ENCODE measurements at regions not wholly inside any gene's neighbourhood (a gene's known extent, or its start where the extent isn't known, plus 50 kb on each side); places are given as distances from the start of the nearest gene placed in this dataset.

DNA sequence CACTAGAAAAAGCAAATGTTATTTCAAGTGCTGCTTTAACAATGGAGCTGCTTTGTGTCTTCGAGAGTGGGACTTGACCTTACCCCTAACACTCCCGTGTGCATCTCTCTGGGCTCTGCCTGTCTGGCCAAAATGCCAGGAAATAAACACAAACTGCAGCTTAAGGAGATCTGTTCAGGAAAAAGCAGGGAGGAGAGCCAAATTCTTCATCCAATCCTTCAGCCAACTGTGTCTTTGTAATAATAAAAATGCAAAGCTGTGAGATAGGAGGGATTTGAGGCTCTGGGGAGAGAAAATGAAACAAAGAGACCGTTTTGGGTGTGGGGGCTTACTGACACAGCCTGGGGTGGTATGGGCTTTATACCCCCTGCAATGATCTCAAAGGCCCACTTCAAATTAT, 85.8 kb upstream of the WSCD2 start:
- DNase-seq = no peak

DNA sequence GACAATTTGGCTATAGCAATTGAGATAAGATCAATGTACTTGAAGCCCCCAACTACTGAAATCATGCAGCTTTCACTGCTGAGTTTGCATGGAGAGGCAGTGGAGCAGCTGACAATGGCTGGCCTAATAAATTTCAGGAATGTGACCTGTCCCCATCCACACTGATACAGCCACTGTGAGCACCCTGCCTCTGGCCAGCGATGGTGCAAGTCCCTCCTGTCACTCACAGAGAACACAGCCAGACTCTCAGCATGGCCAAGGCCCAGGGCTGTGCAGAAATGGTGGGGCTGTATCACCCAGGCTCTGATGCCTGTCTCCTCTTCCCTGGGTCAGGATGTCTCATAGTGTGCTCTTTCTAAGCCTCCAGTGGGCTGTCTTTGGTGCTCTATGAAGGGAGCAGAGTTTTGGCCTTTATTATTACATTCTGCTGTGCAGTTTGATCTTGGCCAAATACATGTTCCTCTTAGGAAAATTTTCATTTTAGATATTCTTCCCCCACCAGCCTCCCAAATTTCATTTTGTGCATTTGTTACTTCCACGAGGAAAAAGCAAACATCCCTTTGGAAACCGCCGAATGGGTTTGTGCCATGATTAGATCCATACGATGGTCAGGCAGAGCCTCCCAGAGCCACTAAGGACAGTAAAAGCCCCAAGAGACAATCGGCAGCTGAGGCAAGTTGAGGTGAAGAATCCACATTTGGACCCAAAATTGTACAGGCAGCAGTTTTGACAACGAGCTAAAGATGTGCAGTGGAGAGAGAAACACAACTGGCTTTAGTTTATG, 85.1 kb upstream of the WSCD2 start:
- DNase-seq = no peak

DNA sequence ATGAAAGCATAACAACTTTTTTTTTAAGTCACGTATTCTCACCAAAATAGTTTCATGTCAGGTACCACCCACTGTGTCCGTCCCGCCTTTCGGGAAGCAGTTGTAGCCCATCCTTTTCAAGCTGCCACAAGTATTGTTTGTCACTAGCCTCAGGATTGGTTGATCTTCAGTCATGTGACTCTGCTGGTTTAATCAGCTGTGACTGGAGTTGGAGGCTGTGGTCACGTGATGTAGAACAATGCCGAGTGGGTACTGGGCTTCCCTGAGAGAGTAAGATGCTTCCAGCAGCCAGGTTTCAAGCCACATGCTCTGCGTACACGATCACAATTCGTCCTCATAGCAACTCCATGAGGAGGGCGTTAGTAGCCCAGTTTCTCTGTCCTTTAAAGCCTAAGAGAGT, 83.0 kb upstream of the WSCD2 start:
- no peak for DNase-seq

DNA sequence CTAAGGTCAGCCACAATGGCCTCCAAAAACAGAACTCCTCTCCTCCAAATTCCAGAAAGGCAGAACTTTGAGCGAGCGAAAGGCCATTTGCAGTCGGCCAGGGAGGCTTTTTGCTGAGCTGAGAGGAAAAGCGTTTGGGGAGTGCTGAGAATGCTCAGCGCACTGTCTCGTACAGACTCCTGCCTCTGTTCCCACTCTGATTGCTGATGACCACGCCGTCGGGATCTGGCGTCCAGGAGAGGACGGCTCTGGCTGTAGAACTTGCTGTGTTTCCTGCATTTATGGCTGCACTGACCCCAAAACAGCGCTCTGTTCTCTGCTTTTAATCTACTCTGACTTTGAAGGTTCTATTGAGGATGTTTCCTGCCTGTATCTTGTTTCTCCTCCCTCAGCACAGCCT, 82.4 kb upstream of the WSCD2 start:
- DNase-seq = no peak

DNA sequence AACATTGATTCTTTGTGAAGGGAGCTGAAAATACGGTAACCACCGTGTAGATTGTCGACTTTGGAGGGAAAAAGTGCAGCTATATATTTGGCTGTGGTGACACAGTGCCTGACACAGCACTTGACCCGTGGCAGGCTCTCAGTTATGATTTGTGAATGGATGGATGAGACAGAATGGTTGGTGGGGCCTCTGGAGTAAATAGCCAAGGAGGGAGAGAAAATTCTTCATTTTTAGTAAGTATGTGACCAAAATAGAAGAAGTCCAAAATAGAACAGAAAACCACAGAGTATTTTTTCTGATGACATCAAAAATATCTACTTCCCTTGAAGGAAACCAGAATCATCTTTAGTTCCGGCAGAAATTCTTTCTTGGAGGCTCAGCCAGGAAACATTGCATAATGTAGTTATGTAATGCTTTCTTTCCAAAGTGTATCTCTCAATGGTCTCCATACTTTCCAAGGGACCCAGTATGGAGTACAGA, 82.0 kb upstream of the WSCD2 start:
- DNase-seq = no peak

DNA sequence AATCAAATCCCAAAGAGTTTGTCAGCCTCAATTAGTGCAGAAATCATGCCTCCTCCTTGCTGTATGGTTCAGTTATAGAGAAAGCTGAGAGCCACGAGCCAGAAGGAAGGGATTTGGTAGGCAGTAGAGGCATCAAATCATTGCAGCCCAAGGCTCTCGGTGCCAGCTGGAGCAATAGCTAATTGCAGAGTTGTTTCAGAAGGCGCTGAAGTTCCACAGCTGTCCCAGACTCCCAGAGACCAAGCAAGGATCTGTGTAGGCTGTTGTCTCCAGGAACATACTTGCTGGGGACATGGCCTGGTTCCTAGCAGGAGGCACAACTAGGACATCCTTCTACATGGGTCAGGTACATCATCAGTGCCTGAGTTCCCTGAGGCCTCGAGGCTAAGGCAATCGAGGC, 80.4 kb upstream of the WSCD2 start:
- no peak for DNase-seq

DNA sequence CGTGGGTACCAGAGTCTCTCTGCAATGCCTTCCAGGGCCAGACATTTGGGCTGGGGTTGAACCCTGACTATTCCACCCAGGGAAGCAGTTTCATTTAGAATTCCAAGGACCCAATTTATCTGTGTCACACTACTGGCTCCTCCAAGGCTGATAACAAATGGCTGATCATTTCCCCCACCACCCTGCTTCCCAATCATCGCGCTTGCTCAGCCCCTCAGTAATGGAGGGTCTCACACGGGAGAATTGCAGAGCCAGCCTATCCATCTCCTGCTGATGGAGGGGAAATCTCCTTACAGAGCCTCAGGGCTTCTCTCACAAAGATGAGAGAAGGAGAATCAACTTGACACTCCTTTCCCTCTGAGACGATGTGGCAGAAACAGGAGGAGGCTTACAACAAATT, 78.4 kb upstream of the WSCD2 start:
- no peak for DNase-seq

DNA sequence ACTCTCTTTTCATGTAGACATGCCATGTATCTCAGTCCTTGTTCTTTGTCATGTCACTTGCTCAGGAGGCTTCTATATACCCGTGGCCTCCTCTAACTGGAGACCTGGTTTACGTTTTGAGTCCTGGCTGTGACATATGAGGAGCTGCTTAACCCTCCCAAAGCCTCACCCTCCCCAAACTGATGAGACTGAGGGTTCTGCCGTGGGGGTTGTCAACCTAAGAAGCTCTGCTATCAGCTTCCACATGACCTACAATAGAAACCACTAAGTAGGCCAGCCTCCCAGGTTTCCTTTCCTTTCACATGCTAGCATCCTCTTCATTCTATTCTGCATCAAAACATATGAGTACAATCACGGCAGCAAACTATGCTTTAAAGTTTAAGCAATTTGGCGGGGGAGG, 76.8 kb upstream of the WSCD2 start:
- no peak for DNase-seq

DNA sequence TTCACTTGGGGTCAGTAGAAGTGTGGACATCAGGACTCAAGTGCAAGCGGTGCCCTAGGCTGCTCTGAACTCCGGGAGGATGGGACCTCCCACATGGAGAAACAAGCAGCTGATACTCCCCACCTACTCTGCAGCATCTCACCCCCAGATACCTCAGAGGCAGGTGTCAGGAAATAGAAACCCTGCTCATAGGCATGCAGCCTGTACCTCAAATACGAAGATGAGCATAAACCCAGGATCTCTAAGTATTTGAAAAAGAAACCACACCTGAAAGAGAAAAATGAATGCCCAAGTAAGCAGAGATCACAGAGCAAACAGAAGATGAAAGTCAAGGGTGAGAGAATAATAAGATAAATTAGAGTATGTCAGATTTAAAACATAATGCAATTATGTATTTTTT, 75.6 kb upstream of the WSCD2 start:
- no peak for DNase-seq

DNA sequence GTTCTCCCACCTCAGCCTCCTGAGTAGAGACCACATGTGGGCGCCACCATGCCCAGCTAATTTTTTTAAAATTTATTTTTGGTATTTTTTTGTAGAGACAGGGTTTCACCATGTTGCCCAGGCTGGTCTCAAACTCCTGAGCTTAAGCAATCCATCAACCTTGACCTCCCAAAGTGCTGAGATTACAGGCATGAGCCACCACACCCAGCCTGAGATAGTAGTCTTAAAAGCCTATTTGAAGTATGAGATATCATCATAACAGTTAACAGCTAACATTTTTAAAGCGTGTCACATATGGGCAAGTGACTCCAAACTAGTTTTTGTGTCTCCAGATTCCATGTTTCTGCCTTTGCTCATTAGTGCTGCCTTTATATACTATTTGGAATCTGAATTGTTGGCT, 74.6 kb upstream of the WSCD2 start:
- no peak for DNase-seq

DNA sequence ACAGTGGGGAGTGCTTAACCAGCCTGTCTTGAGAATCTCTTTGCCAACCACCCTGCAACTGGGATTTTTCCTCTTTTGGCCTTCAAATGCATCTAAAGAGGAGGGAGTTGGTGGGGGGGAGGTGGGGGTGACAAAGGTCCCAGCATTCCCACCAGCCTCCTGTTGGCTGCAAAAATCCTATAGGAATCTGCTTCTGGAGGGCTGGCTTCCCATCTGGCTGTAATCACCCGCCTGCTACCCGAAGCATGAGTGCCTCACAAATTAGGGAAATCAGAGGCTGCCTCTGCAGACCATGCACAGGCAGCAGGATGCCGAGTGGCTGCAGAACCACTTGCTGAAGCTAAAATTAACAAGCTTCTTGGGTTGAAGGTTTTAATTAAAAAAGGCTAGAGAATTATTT, 73.9 kb upstream of the WSCD2 start:
- DNase-seq = no peak

DNA sequence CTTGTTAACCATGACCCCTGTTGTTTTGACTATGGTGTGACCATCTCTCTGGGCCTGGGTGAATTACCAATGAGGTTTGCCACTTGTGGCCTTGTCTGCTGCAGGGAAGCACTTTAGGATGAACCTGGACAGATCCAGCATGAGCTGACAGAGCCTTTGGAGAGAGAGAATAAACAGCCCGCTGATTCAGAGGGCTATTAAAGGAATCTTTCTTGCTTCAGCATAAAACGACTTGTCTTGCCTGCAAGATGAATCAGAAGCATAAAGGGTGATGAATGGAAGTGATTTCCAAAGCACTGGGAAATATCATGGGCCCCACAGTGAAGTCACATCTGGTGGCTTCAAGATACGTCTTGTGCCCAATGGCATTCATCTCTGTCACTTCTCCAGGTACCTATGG, 69.0 kb upstream of the WSCD2 start:
- no peak for DNase-seq

DNA sequence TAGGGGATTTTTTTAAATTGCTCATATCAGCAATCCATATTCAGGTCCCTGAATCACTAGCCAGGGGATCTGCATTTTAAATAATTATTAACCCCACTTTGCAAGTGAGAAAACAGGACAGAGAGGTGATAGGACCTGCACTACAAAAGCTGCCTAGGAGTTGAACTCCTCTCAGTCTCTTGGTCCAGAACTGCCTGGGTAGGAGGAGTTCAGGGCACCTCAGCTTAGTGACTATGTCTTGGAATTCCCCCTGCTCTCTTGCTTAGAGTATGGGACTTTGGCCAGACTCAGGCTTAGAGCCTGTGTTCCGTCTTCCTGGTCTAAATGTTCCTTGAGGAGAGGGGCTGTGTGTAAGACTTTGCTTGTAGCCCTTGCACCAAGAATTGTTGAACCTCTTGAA, 68.2 kb upstream of the WSCD2 start:
- DNase-seq = no peak

DNA sequence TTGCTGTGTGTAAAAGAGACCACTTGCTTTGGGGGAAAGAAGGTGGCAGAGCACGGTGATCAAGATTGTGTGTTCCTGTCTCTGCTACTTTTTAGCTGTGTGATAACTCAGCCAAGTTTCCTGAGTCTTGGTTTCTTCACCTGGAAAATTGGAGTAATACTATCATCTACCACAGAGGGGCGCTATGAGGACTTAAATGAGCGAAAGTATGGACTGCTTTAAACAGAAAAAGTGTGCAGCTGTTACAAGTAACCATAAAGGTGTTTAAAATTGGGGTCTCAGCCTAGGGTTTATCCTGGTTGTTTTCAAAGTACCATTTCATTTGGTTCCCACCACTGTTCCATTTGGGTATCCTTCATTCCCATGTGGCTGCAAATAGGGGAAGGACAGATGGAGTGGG, 65.9 kb upstream of the WSCD2 start:
- DNase-seq = no peak

DNA sequence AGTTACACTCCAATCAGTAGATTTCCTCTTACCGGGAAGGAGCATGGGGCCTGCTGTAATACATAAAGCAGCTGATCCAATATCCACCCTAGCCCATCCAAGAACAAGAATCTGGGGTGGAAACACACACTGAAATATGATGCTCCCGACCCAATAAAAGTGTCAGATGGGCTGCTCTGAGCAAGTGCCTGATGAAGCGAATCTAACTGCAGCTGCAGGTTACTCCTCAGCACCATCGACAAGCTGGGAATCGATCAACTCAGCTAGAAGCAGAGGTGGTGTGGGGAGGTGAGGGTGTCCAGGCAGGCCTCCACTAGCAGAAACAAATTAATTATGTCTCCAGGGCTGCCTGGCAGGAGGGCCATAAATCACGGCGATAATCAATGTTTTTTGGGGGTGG, 64.0 kb upstream of the WSCD2 start:
- DNase-seq = no peak

DNA sequence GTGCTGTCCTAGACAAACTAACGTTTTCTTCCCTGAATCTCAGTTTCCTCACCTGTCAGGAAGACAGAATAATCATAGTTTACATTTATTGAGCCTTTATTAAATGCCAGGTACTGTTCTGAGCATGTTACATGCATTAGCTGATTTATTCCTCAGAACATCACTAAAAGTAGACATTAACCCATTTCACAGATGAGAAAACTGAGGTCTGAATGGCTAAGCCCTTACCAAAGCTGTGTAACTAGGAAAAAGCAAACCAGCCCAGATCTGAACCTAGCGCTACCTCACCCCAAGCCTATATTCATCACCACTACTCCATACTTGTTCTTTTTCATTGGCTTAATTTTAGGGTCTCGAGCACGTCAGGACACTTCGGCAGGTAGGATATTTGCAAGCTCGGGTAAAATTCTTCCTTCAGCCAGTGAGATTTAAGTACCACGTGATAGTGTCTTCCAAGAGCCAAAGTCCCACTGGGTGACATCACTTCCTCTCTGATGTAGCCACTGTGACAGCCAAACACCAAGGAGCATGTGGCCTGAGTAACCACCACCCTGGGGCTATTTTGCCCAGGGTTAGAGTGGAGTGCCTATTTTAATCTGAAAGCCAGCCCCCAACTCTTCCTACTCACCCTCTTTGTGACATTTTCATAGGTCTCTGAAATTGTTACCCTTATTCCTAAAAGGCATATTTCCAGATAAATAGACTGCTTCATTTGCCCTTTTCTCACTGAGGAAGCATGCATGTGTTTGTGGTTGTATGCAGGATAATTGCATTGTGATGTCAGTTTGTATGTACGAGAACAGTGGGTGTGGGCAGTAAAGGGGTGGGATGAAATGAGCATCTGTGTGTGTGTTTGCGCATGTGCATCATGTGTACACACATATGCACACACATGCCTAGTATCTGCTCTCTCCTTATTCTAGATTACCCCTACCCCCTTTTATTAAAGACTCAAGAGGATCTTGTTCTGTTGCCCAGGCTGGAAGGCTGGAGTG, 62.2 kb upstream of the WSCD2 start:
- no peak for DNase-seq

DNA sequence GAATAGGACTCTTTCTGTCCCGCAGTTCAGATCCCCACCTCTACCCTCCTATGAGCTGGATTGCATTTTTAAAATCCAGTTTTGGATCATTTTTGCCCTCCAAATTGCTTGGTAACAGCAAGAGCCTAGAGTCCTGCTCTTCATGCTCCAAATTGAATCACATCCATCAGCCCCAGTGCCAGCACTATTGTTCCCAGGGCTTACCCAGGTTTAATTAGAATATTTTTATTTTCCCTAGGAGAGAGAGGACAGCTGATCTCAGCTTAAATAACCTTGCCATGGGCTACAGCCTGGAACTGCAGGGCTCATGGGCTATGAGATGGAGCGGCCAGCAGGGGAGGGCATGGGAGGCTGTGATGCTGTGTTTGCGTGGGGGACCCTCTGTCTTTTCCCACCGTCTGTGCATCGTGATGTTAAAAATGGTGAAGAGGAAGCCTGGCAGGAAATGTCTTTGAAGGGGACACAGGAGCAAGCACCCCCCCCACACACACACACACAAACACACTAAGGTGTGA, 59.4 kb upstream of the WSCD2 start:
- DNase-seq = no peak

DNA sequence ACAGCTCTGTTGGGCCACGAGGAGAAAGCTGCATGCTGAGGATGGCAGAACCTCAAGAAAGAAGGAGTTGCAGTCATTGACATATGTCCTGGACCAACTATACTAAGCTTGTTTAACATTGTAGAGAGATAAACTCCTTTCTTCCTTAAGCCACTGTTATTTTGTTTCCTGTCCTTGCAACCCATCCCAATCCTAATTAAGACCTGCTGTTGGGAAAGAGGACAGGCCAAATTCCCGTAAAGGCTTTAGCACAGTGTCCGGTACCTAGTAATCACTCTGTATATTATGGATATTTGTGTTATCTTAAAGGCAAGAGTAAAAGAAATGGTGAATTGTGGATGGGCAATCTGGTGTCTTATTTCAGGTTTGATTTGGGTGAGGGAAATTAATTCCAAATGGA, 53.5 kb upstream of the WSCD2 start:
- no peak for DNase-seq

DNA sequence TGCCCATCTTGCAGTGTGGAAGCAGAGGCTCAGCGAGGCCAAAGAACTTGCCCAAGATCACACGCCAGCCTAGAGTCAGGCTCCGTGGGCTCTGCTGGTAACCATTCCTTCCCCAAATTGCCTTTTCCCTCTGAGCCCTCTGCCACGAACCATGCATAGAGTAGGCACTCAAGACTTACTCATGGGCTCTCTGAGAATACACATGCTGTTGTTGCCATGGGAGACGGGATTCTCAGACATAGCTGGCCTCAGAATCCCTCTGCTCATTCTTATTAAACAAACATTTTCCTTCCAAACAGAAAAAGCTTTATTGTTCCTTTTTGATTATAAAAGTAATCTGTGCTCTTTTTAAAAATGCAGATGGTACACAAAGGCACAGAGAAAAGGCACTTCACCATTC, 52.5 kb upstream of the WSCD2 start:
- no peak for DNase-seq

DNA sequence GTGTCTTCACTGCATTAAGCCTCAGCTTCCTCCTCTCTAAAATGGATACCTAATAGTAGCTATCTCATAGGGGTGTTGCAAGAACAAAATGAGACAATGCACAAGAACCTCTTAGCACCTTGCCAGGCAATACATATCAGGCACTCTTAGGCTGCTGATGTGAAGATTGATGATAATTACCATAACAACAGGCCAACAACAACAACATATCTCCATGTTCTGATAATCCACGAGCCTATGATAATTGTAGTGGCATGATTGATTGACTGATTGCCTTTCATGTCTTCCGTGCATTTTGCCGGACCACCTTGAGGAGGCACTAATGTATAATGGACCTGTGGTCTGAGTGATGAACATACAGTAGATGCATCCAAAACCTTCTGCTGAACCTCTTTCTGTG, 50.7 kb upstream of the WSCD2 start:
- DNase-seq = no peak
